Vagina (tissue), 2 donors: ENCODE measurements at regions not wholly inside any gene's neighbourhood (a gene's known extent, or its start where the extent isn't known, plus 50 kb on each side); places are given as distances from the start of the nearest gene placed in this dataset.

Experiments used
- DNase-seq, 2 donors: peaks; one replicate each; pipeline ENCODE4 v3.0.0-alpha.2; 2017; ENCODE audit errors: extremely low spot score in 2 of 2
- H3K27ac ChIP-seq: fragments of 200-600 bp; sonication (generic); one replicate; pipeline ENCODE4 v1.5.1; 2019
- H3K27me3 ChIP-seq: fragments of 200-600 bp; sonication (generic); one replicate; pipeline ENCODE4 v1.5.1; 2019
- H3K36me3 ChIP-seq, 2 donors: fragments of 200-600 bp; sonication (generic); one replicate each; pipeline ENCODE4 v1.5.1; 2017 to 2019
- H3K4me1 ChIP-seq: fragments of 200-600 bp; sonication (generic); one replicate; pipeline ENCODE4 v1.5.1; 2019
- H3K4me3 ChIP-seq, 2 donors: fragments of 200-600 bp; sonication (generic); 1 replicate in 1 of 2; 2 replicates in 1 of 2; pipeline ENCODE4 v1.5.1; 2016 to 2019
- H3K9me3 ChIP-seq: fragments of 200-600 bp; sonication (generic); one replicate; pipeline ENCODE4 v1.5.1; 2019
- POLR2A ChIP-seq, 2 donors: fragments of 450-650 bp; IDR thresholded peaks; one replicate each; pipeline ENCODE4 v1.6.1; 2017; ENCODE audit warnings: antibody characterized with exemption in 2 of 2, mild to moderate bottlenecking in 2 of 2, moderate library complexity in 2 of 2
- POLR2AphosphoS5 ChIP-seq, 2 donors: sonication (generic); formaldehyde crosslinking; IDR thresholded peaks; one replicate each; pipeline ENCODE4 v1.9.0; 2017; ENCODE audit warnings: antibody characterized with exemption in 2 of 2, mild to moderate bottlenecking in 2 of 2, low read depth in 1 of 2; ENCODE audit not compliant: insufficient read depth in 1 of 2
- intact Hi-C: fragments of 100-400 bp; cut with DNase I; formaldehyde crosslinking; loops from one replicate; pipeline ENCODE4 v1.15.1; 2023
- TF ChIP-seq, protein P1 (sequence below), 3 experiments: fragments of 450-650 bp in 2 of 3; fragments of 200-600 bp in 1 of 3; sonication (generic) in 1 of 3; IDR thresholded peaks; one replicate each; pipeline ENCODE4 v1.5.1; 2017 to 2019; ENCODE audit warnings: antibody characterized with exemption in 3 of 3, mild to moderate bottlenecking in 2 of 3, moderate library complexity in 2 of 3

- Histone ChIP-seq H3K27ac (no peak overlapping the region), H3K9me3 (no peaks in the 10 kb centered on the region), H3K27me3 (no peaks in the 10 kb centered on the region), H3K4me1 (no peaks in the 10 kb centered on the region), H3K36me3 (no peaks in the 10 kb centered on the region), H3K4me3 (no peak overlapping the region)
- no peak for DNase-seq
- TF ChIP-seq, protein P1, sequence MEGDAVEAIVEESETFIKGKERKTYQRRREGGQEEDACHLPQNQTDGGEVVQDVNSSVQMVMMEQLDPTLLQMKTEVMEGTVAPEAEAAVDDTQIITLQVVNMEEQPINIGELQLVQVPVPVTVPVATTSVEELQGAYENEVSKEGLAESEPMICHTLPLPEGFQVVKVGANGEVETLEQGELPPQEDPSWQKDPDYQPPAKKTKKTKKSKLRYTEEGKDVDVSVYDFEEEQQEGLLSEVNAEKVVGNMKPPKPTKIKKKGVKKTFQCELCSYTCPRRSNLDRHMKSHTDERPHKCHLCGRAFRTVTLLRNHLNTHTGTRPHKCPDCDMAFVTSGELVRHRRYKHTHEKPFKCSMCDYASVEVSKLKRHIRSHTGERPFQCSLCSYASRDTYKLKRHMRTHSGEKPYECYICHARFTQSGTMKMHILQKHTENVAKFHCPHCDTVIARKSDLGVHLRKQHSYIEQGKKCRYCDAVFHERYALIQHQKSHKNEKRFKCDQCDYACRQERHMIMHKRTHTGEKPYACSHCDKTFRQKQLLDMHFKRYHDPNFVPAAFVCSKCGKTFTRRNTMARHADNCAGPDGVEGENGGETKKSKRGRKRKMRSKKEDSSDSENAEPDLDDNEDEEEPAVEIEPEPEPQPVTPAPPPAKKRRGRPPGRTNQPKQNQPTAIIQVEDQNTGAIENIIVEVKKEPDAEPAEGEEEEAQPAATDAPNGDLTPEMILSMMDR (IDR thresholded peaks at IDR 0.05): no peak
- no peak for TF ChIP-seq POLR2AphosphoS5 (IDR thresholded peaks at IDR 0.05; ENCODE audit: insufficient read depth in 1 of 2, low read depth in 1 of 2)
- no peak for TF ChIP-seq POLR2A (IDR thresholded peaks at IDR 0.05)
- intact Hi-C loops: no loop called here
Observed at GRCh38 chr4:54852054-54852453, 194.3 kb downstream of the KIT start.

- no peaks in the 10 kb centered on the region for H3K36me3 ChIP-seq
- intact Hi-C loops: no loop called here
- no peaks in the 10 kb centered on the region for H3K4me1 ChIP-seq
- no peak for TF ChIP-seq POLR2A (IDR thresholded peaks at IDR 0.05)
- TF ChIP-seq, protein P1 (IDR thresholded peaks at IDR 0.05): no peak
- TF ChIP-seq POLR2AphosphoS5 (IDR thresholded peaks at IDR 0.05; ENCODE audit: insufficient read depth in 1 of 2, low read depth in 1 of 2): no peak
- H3K9me3 ChIP-seq: no peaks in the 10 kb centered on the region
- DNase-seq: no peak
- H3K27ac ChIP-seq: no peak overlapping the region
- H3K4me3 ChIP-seq: no peak overlapping the region
- H3K27me3 ChIP-seq: no peaks in the 10 kb centered on the region
Observed at GRCh38 chr4:54844911-54845310, 187.2 kb downstream of the KIT start.

DNA sequence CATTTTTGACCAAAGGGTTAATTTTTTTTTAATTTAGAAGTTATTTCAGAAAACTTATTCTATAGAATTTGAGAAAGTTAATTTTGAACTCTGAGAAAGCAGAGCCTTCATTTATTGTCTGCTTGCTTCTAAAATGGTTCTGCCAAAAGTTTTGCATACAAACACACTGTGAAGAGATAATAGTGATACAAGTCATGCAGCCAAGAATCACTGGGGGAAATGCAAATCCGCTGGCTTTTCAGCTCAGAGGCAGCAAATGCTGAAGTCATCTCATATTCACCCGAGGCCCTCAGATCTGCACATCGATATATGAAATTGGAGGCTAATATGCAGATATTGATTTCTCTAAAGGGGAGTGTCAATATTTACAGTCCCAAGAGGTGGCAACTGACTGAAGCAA, 186.2 kb downstream of the KIT start:
- Histone ChIP-seq H3K36me3 (no peaks in the 10 kb centered on the region), H3K27ac (no peak overlapping the region), H3K27me3 (no peaks in the 10 kb centered on the region), H3K9me3 (no peaks in the 10 kb centered on the region), H3K4me3 (no peak overlapping the region), H3K4me1 (no peaks in the 10 kb centered on the region)
- TF ChIP-seq, protein P1 (IDR thresholded peaks at IDR 0.05): no peak
- no peak for TF ChIP-seq POLR2A (IDR thresholded peaks at IDR 0.05)
- TF ChIP-seq POLR2AphosphoS5 (IDR thresholded peaks at IDR 0.05; ENCODE audit: insufficient read depth in 1 of 2, low read depth in 1 of 2): no peak
- no peak for DNase-seq
- intact Hi-C loops: no loop called here

GRCh38 chr4:54843106-54843505, 185.3 kb downstream of the KIT start:
- intact Hi-C loops: no loop called here
- TF ChIP-seq, protein P1 (IDR thresholded peaks at IDR 0.05): no peak
- TF ChIP-seq POLR2AphosphoS5 (IDR thresholded peaks at IDR 0.05; ENCODE audit: insufficient read depth in 1 of 2, low read depth in 1 of 2) (no peak), POLR2A (IDR thresholded peaks at IDR 0.05) (no peak)

GRCh38 chr4:54842656-54843055, 184.9 kb downstream of the KIT start:
- intact Hi-C loops: no loop called here
- Histone ChIP-seq H3K36me3 (no peaks in the 10 kb centered on the region), H3K27me3 (no peaks in the 10 kb centered on the region), H3K9me3 (no peaks in the 10 kb centered on the region), H3K27ac (no peak overlapping the region), H3K4me1 (no peaks in the 10 kb centered on the region), H3K4me3 (no peak overlapping the region)
- TF ChIP-seq POLR2A (IDR thresholded peaks at IDR 0.05): no peak
- TF ChIP-seq, protein P1 (IDR thresholded peaks at IDR 0.05): no peak
- no peak for TF ChIP-seq POLR2AphosphoS5 (IDR thresholded peaks at IDR 0.05; ENCODE audit: insufficient read depth in 1 of 2, low read depth in 1 of 2)
- DNase-seq: no peak

More at GRCh38 chr4:54843106-54843505, 185.3 kb downstream of the KIT start:
- Histone ChIP-seq H3K27ac (no peak overlapping the region), H3K36me3 (no peaks in the 10 kb centered on the region), H3K4me3 (no peak overlapping the region), H3K9me3 (no peaks in the 10 kb centered on the region), H3K4me1 (no peaks in the 10 kb centered on the region), H3K27me3 (no peaks in the 10 kb centered on the region)
- no peak for DNase-seq
